HS-27A (cell line): ENCODE measurements at regions not wholly inside any gene's neighbourhood (a gene's known extent, or its start where the extent isn't known, plus 50 kb on each side); places are given as distances from the start of the nearest gene placed in this dataset.
"Not testable (repeated sequence)": the region's sequence is repeated elsewhere in the genome, so short reads cannot be mapped to it uniquely, and the experiment has no call there.

Experiments used
- DNase-seq: peaks from one replicate; pipeline ENCODE4 v3.0.0-alpha.2; 2012; ENCODE audit warnings: low read depth, missing footprints

DNA sequence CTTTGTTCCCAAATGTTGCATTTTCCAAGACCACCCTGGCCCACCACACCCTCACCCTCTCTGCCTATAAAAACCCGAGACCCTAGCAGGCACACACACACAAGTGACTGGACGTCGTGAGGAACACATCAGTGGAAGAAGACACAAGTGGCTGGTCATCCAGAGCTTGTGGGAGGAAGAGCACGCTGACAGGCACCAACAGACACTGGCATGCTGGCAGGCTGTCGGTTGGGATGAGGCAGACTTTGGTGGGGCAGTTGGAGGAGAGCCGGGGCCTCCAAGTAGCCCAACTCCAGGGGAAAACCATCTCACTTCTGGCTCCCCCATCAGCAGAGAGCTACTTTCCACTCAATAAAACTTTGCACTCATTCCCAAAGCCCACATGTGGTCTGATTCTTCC lies 225.5 kb upstream of the ZEB2 start:
- DNase-seq, result no peak

DNA sequence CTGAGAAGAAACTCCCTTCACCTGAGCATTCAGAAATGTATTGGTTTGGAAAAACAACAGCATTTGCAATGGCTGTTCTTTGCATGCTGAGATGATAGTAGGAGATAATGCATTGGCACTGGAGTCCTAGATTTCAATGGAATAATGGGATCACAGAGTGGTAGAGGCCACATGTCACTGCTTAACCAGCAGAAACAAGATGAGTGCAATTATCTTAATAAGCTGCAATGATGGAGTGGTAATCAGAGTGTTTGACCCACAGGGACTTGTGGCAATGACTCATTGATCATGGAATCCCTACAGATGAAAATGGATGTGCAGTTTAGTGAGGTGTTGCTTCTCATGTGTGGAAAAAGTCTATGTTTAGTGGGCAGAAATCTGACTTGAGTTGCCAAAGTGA lies 218.8 kb upstream of the ZEB2 start:
- DNase-seq, result no peak

DNA sequence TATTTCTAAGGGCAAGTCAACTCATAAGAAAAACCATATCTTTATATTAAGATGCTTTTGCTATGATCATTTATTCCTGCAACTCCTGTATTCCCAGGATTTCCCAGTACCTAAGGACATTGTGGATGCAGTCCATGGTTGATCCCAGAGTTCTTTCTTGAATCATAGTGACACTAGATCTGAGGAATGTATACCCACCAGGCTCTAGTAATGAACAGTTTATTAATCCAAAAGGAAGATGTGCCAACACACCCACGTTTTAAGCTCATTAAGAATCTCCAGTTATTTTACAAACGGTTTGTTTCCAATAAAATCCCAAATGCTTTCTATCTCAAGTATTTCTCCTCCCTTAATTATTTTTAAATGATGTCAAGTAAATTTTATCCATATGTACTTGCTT lies 210.8 kb upstream of the ZEB2 start:
- no peak for DNase-seq

DNA sequence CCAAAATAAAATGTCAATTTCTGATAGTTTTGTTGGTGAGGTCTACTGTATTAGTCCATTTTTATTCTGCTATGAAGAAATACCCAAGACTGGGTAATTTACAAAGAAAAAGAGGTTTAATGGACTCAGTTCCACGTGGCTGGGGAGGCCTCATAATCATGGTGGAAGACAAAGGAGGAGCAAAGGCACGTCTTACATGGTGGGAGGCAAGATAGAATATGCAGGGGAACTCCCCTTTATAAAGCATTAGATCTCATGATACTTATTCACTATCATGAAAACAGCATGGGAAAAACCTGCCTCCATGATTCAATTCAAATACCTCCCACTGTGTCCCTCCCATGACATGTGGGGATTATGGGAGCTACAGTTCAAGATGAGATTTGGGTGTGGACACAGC lies 204.5 kb upstream of the ZEB2 start:
- not testable (repeated sequence) for DNase-seq

DNA sequence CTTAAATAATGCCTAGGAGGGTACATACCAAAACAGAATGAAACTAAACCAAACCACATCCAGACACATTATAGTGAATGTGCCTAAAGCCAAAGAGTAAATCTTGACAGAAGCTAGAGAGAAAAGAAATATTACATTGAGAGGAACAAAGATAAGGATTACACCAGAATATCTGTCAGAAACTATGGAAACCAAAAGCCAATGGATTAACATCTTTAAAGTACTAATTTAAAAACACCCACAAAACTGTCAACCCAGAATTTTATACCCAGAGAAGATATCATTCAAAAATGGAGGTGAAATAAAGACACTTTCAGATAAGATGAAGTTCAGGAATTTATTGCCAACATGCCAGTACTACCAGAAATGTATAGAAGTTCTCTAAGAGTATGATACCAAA lies 198.5 kb upstream of the ZEB2 start:
- DNase-seq, result no peak

DNA sequence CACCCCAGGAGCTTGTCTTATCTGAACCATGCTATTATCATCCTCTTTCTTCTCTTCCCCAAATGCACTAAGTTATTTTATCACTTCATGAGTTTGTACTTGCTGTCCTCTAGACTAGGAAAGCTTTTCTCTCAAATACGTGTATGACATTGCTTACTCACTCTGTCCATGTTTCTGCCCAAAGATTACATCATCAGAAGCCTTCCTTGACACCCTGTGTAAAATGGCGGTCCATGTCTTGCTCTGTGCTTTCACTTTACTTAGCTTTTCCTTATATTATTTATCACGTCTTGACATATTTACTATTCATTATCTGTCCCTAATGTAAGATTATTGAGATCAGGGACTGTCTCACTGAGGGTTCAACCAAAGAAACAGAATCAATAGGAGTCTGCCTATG lies 196.1 kb upstream of the ZEB2 start:
- no peak for DNase-seq

DNA sequence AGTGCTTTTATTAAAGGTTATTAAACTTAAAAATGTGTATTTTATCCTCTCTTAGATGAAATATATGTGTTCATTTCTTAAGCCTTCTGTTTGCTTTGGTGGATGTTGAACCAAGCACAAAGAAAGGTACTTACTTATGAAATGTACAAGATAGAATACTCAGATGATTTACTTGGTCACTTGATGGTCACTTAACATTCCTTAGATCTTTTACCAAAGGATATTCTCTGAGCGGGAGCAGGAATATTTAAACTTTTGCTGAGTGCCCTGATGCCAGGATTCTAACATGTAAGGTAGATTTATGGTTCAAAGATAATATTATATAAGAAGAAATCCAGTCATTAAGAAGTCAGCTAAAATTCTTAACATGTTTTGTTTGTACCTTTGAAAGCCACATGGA lies 193.5 kb upstream of the ZEB2 start:
- DNase-seq, result no peak

DNA sequence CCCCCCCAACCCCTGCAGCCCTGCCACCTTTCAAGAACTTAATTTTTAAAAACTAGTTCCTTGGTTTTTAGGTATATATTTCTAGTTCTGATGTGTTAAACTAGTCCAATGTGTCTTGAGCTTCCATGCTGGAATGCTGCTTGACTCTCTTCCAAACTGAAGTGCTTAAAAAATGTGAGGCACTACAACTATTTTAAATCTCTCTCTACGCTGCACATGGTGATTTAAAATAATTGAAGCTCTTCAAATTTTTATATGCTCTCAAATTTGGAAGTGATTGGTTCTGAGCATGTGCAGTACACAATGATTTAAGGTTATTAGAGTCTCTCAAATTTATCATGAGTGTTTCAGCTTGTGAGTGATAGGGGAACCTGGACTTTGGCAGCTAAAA lies 192.6 kb upstream of the ZEB2 start:
- DNase-seq, result no peak

DNA sequence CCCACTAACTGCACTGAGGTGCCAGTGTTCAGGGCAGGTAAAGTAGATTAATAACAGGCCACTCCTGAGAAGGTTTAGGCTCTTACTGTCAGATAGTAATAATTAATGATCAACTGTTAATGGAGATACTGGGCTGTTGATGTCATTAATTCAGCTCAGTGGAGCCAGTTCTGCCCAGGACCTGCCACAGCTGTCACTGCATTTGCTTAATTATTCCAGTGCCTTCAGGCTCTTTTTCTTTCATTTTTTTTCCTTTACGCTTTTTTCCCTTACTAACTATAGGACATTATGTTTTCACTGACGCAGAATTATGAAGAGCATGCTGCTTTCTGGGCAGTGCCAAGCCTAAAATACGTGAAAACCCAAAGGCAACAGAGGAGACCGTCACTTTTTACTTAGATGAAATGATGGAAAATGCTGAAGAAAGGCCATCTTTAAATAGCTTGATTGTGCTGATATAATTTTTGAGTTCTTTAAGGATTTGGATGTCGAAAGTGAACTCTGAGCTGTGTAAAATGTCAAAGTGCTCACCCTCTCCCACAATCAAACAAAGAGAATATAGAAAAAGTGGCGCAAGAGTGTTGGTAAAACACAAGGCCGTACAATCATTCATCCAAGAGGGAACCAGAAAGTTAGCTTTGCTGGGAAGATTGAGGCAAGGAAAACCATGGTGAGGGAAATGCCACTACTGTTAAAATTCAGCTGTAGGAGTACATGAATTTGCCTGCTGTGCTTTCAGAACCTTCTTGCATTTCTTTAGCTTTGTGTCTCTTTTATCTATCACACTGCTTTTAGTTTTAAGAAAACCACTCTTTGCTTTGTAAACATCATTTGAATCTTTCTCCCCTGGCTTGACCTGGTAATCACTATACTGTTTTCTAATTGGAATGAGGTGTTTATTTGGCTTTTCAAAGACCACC lies 192.0 kb upstream of the ZEB2 start:
- no peak for DNase-seq

DNA sequence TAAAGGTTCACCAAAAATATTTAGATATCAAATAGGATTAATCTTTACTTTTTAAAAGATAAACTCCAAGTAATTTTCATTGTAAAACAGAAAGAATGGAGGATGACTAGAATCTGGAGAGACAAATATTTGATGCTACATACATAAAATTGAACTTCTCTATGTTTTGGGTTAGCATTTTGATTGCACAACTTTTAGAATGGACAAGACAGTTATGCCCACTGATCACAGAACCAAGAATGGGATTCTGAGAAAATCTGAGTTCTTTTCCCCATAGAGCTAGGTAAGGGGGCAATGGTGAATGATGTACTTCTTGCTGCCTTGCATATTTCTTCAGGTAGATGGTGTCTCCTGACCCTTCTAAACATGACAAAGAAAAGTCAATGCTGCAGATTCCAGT lies 191.2 kb upstream of the ZEB2 start:
- DNase-seq, result no peak

DNA sequence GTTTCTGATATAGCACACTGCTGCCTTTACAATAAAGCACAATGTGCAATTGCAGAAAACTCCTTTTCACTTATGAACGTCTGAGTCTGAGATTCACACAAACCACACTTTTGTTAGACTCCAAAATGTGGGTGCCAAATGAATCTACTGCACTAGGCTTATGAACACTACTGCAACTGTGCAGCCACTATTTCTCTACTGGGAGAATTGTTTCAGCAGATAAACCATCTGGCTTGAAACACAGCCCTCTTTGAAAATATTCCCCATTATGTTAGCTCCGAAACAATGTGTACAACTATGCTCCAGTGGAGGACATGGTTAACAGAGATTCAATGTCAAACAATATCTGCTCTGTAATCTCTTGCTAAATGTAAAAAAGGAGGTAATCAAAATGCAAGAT lies 188.7 kb upstream of the ZEB2 start:
- no peak for DNase-seq

DNA sequence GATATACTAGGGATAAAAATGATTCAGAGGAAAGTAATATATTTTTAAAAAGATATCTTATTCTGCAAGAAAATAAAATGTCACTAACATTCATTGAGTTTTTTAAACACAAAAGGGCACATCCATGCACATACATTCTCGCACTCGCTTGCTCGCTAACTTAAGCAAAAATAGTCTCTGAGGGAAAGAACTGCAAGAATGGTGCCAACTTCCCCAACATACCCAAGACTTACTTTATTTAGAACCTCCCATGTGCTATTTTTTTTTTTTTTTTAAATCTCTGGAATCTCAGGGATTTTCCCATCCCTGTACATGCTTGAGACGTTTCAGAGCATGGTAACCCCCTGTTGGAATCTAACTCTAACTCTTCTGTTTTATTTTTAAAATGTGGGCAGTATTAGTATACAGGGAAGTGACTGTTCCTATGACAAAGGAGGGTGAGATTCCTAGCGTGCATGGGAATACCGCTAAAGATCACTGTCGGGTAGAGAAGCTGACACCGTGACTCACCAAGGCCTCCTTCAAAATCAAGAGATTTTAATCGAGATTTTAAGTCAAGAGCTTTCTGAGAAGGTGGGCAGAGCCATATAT lies 187.9 kb upstream of the ZEB2 start:
- no peak for DNase-seq

DNA sequence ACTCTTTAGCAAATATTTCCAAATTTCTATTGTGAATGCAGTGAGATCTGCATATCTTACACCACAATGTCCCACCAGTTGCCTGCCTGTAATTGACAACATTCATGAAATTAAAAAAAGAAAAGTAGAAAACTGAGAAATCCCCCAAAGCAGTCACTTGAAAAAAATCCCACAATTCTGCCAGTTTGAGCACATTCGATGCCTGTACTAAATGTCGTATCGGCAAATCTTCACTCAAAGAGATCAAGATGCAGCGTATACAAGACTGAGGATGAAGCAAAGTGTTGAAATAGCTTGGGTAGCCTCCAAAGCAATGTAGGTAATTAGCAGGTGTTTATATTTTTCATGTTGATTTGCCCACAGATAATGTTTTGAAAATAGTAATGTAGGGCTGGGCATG lies 186.7 kb upstream of the ZEB2 start:
- DNase-seq, result no peak

DNA sequence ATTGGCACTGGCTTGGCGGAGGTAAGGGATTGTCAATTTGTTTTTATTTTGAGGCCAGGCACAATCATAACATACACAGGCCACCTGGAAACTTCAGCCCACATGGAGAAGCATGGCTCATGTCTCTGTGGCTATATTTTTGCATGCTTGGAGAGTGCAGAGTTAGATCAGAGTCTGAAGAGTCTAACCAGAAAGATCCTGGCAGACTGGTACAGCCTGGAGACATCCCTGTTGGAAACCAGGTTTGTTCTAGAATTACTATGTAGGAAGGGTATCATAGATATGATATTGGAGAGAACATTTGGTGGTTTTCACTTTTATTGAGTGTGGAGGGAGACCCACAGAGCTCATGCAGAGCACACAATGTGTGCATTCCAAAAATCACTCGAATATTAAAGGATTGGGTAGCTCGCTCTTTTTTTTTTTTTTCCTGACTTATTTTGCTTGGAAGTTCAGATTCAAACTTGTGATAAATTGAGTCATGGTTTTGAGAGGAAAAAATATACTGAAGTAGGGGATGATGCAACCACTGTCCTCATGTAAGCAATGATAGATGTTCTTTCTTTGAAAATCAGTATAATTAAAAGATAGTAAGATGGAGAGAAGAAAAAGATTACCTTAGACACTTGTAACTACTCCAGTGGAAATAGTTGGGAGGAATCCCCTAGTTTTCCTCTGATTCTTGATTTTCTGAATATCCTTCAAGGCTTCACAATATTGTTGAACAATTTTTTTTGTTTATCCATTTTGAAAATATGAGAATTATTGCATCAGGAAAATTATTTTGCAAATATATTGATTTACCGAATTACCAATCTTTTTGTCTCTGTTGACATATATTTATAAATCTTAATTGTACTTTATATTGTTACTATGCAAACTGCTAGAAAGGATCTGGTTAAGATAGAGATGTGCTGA lies 185.7 kb upstream of the ZEB2 start:
- no peak for DNase-seq

DNA sequence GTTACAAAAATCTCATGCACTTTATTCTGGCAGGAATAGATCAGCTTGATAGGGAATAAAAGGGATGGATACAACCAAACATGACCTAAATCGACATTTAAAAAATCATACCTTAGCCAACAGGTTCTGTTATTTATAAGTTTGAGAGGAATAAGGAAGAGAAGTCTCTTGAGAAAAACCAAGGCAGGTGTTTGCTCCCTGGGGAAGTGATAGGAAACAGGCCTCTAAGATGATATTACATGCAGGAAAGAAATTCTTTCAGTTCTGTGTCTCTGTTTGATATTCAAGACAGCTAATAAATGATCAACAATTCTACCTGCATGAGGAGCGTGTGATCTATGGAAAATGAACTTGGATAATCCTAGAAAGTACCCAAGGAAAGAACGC lies 184.8 kb upstream of the ZEB2 start:
- DNase-seq, result no peak

DNA sequence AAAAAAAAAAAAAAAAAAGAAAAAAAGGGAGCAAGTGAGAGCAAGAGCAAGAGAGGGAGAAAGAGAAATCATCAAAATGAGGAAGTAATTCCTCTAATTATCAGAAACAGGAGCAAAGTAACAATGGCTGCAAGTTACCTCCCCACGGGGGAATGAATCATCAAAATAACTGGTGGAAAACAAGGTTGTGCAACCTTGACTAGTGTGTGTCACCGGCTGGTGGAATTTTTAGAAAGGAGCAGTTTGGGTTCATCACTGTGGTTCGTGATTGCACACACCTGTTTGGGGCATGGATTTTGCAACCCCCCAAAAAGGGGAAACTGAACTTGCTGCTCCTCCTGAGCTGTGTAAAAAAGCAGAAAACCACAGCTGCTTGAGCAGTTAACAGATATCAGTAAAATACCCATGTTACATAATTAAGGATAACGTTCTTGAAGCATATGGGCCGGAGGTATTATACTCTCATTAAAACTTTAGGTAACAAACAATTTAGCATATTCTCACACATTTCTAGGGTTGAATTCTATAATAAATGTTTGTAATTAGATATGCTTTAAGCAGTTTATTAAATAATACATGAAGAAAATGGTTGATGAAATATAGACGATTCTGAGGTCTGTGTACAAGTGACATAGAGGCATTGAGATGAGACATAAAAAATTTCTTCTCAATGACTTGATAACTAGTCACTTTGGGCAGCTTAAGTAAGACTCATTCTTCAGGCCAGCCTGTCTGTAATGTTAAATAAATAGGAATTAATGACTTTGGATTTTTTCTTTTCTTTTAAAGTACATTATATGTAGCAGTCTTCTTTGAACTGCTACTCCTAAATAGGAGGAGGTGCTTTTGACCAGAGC lies 184.2 kb upstream of the ZEB2 start:
- no peak for DNase-seq

DNA sequence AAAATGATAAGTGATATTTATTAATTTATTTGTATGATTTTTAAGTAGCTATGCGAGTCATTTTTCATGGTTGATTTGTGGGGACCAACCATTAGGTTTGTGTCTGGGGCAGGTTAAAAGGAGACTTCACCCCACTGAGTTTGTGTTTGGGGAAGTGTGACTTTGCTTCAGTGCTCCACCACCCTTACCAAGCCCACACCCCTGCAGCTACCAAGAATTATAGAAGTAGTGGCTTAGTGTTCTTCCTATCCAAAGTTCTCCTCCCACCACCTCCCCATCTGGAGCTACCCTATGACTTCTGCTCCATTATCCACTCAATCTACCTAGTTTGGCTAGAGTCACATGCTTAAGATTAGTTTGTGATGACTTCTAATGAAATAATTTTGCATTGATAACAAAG lies 182.1 kb upstream of the ZEB2 start:
- DNase-seq, result no peak

DNA sequence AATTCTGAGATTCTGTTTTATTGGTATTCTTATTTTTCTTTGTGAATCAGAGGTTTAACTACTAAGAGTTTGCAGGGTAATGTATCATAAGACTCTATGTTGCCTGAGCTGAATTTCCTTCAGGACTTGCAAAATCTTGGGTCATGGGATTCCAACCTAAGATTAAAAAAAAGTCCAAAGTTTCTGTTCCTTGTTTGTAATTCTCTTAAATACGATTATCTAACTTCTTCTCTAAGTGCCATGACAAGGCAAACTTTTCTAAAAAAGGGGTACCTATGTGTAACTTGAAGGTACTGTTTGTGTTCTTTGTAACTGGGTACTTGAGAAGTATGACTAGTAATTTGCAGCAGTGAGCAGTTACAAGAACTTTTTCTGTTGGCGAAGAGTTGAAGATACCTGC lies 181.3 kb upstream of the ZEB2 start:
- DNase-seq, result no peak

DNA sequence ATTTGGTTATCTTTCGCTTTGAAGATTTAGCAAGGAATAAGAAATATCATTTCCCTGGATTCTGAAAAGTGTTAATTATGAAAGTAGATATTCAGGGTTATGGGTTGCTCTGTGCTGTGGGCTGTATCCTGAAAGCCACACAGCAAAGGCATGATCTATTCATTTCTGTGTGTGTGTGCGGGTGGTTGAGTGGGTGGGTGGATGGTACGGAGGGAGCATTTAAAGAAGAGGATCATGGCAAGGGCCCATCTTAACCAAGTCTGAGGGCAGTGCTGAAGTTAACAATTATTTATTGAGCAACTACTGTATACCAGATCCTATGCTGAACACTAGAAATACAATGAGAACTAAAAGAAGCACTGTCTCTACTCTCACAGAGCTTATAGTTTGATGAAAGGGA lies 178.2 kb upstream of the ZEB2 start:
- DNase-seq, result no peak

DNA sequence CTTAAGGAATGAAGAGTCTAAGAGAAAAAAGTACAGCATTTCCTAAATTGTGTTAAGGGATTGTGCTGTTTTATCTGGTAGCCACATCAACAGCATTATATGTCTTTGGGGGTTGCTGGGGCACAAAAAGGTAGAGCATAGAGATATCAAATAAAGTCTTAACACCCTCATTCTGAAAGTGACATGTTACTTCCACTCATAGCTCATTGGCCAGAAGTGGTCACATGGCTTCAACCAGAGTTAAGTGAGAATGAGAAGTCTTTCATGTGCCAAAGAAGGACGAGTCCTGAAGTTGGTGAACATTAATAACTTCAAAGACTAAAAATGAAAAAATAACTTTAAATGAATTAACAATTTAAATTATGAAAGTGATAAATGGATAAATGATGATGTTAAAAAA lies 175.7 kb upstream of the ZEB2 start:
- no peak for DNase-seq

DNA sequence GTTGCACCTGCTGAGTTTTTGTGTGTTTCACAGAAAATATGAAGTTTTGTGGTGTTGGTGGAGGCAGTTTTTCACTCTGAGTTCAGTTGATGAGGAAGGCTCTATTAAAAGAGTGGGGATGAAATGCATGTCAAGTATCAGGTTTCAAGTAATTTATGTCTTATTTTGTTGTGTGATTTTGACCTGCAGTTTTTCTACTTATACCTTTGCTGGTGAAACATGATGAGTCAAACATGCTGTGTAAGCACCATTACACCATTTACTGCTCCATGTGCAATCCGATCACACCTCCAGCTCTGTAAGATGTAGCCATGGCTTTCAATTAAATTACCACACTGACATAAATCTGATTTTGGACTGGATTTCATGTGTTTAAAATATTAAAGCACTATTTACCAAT lies 174.5 kb upstream of the ZEB2 start:
- no peak for DNase-seq

DNA sequence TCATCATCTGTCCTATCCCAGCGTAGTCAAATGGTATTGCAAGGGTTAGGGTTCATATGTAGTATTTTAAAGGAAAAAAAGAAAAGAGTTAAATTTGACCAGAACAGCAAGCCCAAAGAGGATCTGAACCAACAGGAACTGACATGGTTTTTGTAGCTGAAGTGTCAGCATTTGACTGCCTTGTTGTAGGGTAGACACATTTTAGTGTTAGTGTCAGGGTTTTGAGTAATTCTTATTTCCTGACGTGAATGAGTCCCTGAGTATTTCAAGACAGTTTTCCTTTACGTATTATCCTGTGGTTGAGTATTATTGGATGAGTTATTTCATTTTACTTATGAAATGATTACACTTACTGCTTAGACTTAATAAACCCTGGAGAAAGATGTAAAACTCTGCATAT lies 173.3 kb upstream of the ZEB2 start:
- DNase-seq, result no peak
